GM18507 (cell line): ENCODE measurements at regions not wholly inside any gene's neighbourhood (a gene's known extent, or its start where the extent isn't known, plus 50 kb on each side); places are given as distances from the start of the nearest gene placed in this dataset.
"Not testable (repeated sequence)": the region's sequence is repeated elsewhere in the genome, so short reads cannot be mapped to it uniquely, and the experiment has no call there.

Source experiments
- DNase-seq: peaks from one replicate; pipeline ENCODE4 v3.0.0; 2011; ENCODE audit warnings: low read depth; ENCODE audit not compliant: insufficient read length; ENCODE audit errors: extremely low spot score
- FAIRE-seq: peaks from 2 replicates; lab custom pipeline; 2011; peaks lifted over from hg19 to GRCh38; lab: Jason Lieb, UNC

GRCh38 chr1:221227460-221227859 is 348.2 kb downstream of the HLX start:
- FAIRE-seq (no peak), DNase-seq (no peak)

GRCh38 chr1:221227872-221228337 is 348.7 kb downstream of the HLX start:
- DNase-seq (no peak), FAIRE-seq (no peak)

DNA sequence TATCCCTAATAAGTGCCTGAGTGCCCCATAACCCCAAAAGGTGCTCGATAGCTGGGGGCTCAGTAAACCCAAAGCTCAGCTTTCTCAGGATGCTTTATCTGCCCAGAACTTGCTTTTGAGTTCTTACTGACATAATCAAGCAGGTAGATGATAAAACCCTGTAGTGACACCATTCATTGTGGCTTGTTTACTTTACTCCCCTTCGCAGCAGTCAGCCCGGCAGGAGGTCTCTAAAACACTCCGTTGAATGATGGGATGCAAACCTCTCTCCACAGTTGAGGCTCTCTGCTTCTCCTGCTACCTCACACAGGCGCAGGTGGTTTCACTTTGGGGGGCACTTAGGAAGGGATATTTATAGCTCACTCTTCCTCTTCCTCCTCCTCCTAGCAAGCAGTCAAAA is 349.4 kb downstream of the HLX start:
- FAIRE-seq (no peak), DNase-seq (no peak)

DNA sequence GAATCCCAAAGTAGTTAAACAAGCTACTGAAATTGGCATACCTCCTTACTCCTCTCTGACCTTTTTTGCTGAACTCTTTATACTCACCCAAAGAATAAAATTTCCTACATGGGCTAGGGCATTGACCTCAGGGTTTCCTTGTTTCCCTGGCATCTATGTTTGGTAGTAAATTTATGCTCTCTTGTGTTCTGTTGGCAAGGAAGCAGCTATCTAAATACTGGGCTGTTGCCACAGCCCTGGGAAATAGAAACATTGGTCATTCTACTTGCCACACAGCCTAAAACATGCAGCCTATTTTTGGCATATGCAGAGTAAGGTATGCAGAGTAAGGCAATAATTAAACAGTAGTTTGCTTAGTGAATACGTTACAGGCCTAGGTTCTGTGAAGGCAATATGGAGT is 351.4 kb downstream of the HLX start:
- no peak for FAIRE-seq
- DNase-seq = no peak

GRCh38 chr1:221234791-221235190 is 355.5 kb downstream of the HLX start:
- DNase-seq (no peak), FAIRE-seq (no peak)

DNA sequence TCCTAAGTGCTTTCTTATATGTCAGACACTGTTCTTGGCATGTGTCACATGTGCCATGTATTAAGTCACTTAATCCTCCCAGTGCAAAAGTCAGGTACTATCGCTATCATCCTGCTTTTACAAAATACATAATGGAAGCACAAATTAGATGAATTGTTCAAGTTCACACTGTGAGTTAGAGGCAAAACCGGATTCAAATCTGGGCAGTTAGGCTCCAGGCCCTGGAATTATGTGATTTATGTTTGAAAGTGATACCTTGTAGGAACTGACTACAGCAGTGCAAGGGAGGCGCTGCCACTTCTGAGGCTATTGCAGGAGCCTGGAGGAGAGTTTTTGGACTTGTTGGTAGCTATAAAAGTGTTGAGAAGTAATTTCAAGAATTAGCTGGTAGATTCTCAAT is 358.3 kb downstream of the HLX start:
- DNase-seq (no peak), FAIRE-seq (no peak)

DNA sequence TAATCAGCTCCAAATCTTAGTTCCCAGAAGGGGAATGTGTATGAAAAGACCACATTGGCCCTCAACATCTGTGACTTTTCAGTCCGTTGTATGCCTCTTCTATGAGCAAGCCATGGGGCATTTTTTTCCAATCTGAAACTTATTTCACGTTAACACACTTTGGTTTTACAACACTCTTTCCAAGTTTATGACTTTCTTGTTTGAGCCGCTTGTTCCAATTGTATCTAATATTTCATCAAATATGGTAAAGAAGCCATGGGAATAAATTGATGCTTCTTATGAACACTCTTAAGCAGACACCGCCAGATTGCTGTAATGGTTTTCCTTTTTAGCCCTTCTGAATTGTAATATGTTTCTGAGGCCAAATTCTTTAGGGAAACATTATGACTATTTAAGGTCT is 359.9 kb downstream of the HLX start:
- no peak for FAIRE-seq
- no peak for DNase-seq

DNA sequence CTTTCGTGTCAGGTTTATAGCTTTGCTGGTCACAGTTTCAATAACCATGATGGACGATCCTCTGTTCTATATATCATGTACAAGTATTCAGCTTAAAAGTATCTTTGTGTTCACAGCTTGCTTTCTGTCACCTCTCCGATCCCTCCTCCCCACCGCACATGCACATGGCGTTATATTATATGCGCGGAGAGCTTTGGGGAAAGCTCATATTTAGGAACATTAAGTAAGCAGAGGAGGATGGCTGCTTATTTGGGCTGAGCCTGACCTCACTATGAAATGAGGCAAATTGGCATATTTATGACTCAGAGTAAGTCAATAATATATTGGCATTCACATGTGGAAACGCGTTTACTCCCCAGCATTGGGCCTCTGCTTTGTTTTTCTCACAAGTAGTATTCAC is 360.5 kb downstream of the HLX start:
- no peak for DNase-seq
- FAIRE-seq = no peak

DNA sequence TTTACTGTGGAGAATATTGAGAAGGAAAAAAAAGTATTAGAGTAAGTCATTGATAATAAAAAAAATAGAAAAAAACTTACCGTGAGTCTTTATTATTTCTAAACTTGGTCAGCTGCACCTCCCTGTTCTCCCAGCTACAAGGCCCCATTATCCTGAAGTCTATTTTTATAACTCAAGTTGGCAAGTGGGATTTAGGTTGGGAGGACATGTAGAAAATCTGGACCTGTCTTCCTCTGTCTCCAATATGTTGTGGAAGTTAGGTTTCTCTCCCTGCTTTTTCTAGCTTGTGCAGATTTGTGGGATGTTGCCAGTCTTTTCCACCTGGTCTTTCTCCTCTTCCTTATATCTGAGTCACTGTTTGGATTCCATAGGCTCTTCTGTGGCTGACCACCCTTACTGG is 361.4 kb downstream of the HLX start:
- DNase-seq = no peak
- no peak for FAIRE-seq

- FAIRE-seq (no peak), DNase-seq (no peak)
Measured at GRCh38 chr1:221241157-221241556, 361.9 kb downstream of the HLX start.

DNA sequence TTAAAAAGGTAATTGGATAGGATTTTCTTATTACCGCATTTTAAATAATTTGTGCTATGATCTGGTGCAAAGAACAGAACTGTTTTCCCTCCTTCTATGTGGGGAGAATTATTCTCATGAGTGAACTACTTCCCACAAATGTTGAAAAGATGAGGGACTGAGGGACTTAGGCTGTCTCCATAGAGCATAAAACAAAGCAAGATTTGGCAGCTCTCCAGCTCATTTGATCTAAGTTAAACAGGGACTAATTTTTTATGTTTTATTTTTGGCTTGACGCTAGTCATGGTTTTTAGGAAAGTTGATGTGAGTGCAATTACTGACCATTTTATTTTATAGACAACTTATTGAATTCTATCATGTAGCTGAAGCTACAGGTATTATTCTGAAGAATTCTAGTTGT is 362.3 kb downstream of the HLX start:
- DNase-seq (no peak), FAIRE-seq (no peak)

GRCh38 chr1:221246067-221246466 is 366.8 kb downstream of the HLX start:
- FAIRE-seq = no peak
- DNase-seq = no peak

GRCh38 chr1:221246628-221247415 is 367.6 kb downstream of the HLX start:
- DNase-seq (no peak), FAIRE-seq (no peak)

- FAIRE-seq (no peak), DNase-seq (no peak)
Measured at GRCh38 chr1:221251580-221251979, 372.3 kb downstream of the HLX start.

GRCh38 chr1:221254813-221255212 is 375.6 kb downstream of the HLX start:
- DNase-seq = no peak
- FAIRE-seq = no peak

GRCh38 chr1:221256773-221257172 is 377.5 kb downstream of the HLX start:
- DNase-seq (no peak), FAIRE-seq (no peak)

DNA sequence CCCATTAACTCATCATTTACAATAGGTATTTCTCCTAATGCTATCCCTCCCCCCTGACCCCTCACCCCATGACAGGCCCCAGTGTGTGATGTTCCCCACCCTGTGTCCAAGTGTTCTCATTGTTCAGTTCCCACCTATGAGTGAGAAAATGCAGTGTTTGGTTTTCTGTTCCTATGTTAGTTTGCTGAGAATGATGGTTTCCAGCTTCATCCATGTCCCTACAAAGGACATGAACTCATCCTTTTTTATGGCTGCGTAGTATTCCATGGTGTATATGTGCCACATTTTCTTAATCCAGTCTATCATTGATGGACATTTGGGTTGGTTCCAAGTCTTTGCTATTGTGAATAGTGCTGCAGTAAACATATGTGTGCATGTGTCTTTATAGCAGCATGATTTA is 378.3 kb downstream of the HLX start:
- FAIRE-seq, DNase-seq: not testable (repeated sequence)

GRCh38 chr1:221262677-221263076 is 383.4 kb downstream of the HLX start:
- not testable (repeated sequence) for DNase-seq, FAIRE-seq

- peak; percentile 64 for FAIRE-seq
- DNase-seq = peak; percentile 9
Measured at GRCh38 chr1:221263831-221264767, 384.9 kb downstream of the HLX start.

DNA sequence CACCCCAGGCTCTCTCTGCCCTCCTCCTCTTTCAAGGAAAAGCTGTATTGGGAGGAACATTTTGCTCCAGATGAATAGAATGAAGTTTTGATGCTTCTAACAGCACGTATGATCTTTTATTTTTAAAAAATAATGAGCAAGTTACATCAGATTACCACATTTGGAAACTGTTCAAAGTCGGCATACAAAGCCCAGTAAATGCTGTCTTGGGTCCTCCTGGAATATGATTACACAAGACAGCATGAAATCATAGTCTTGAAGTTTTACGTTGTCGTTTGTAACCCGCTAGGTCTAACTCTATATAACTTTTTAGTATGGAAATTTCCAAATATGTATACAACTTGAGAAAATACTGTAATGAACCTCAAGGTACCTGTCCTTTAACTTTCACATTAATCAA is 385.6 kb downstream of the HLX start:
- no peak for DNase-seq
- FAIRE-seq = no peak

- DNase-seq = no peak
Measured at GRCh38 chr1:221268295-221268694, 389.1 kb downstream of the HLX start.

More at GRCh38 chr1:221268295-221268694, 389.1 kb downstream of the HLX start:
- FAIRE-seq = no peak
